ENCODE measurements at regions not wholly inside any gene's neighbourhood (a gene's known extent, or its start where the extent isn't known, plus 50 kb on each side); places are given as distances from the start of the nearest gene placed in this dataset.

DNA sequence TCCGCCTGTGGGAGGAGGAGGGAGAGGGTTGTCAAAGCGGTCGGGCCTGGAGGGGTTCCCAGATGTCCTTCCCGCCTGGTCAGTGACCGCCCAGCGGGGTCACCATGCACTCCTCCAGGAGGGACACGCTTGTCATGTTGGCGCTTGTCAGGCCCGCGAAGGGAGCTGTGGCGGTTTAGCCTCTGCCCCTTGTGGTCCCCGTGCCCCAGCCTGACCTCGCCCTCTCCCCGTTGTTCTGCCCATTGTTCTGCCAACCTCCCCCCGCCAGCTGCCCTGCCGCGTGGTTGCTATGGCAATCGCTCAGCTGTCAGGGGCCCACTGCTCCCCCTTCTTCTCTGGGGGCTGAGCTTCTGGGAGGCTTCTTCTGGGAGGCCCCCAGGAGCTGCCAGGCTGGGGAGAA lies 146.4 kb upstream of the CIBAR2 start:
- DNase-seq: no peak

DNA sequence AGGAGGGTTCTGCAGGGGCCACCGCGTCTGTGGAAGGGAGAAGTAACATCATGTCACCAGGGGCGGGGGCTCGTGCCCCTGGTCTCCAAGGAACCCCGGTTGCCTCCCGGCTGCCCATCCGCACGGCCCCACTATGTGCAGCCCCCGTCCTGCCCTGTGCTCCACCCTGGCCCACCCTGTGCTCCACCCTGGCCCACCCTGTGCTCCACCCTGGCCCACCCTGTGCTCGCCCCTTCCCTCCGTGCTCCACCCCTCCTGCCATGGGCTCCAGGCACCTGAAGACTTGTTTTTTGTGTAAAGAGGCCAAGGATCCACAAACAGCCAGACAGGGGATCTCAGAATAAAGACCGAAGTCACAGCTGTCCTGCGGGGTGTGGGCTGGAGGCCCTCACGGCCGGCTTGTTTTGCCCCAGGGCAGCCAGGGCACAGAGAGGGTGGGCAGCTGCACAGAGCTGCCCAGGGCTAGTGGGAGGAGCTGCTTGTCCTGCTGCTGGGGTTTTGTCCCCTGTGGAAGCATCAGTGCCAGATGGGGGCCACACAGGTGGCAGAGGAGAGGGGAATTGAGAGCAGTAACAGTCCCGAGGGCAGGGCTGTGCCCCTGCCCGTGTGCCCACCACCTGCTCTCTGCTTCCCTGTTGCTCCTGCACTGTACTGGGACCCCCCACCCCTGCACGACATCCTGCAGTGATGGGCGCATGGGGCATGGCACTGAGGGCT lies 147.0 kb upstream of the CIBAR2 start:
- no peak for DNase-seq

DNA sequence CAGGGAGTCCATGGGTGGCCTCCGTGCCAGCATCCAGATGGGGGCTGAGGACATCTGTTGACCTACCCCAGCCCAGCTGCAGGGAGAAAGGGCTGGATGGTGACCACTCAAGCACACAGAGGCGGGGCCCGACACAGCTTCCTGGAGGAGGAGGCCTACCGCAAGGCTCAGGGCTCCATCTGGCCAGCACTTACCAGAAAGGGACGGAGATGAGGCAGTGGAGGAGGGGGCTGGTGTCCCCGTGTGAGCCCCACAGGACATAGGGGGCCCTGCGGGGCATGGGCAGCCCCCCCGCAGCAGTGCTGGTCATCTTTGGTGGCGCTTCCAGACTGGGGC lies 147.5 kb upstream of the CIBAR2 start:
- no peak for DNase-seq

DNA sequence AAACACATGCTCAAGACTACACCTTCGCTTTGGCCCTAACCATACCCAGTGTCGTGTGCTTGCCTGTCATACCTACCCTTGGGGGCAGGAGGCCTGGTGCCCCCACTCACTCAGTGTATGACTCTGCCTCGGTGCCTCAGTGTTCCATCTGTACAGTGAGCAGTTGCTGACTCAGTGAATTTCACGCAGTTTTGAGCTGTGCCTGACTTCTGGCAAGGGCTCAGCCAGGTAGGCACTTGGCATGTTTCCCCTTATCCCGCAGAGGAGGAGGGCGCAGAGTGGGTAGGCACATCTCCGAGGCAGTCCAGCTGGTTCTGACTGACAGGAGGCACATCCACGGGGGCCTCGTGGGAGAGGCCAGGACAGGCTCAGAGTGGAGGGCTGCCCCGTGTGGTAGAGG lies 148.9 kb upstream of the CIBAR2 start:
- DNase-seq: no peak

DNA sequence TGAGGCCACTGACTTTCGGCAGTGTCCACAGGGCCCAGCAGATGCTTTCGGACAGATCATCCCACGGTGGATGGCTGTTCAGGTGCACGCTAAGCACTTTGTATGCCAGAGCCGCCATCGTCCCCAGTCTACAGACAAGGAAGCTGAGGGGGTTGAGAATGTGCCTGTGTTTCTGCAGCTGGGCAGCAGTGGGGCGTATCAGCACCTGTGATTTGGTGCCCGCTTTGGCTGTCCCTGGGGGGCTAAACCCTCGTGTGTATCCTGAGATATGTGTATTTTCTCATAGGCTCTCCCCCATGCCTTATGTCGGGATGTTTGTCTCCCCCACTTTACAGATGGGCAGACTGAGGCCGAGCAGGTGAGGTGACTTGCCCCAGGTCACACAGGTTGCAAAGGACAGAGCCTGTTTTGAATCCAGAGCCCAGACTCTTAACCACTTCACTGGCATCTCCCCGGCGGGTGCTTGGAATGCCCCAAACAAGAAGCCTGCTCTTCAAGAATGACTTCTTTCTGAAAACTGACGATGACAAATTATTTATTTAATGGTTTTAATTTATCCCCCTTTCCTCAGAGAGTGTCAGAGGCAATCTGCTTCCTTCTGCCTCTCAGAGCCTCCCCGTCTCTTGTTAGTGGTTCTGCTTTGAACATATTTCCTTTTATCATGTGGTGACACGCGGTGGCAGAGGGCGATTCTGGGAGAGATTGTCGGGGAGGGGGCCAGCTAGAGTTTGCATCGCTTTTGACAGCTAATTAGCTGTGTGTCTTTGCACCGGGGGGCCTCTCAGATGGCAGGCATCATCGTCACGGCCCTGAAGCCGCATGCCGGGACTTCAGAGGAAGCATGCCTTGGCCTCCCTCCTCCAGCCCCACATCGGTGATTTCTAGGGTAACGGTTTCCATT lies 149.6 kb upstream of the CIBAR2 start:
- DNase-seq: no peak

DNA sequence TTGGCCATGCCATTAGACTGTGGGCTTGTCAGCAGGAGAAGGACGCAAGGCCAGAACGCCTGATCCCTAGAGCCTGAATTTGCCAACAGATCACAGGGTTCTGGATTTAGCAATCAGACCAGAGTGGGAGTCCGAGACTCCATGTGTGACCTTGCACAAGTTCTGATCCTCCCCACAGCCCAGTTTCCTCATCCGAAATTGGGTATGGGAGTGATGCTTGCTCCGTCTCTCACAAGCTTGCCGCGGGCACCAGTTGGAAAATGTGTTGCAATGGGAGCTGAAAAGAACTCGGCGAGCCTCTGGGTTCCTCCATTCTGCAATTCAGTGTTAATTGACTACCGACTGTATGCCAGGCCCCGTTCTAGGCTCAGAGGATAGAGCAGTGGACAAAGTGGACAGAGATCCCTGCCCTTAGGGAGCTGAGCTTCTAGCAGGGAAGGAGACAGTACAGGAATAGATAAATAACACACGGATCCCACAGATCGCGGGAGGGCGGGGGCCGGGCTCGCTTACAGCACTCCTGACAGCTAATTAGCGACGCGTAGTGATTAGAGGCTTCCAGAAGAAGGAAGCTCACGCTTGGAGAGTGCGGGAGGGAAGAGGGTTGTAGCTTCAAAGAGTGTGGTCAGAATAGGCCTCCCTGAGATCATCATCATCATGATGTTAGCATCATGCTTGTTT lies 150.4 kb upstream of the CIBAR2 start:
- DNase-seq: no peak

DNA sequence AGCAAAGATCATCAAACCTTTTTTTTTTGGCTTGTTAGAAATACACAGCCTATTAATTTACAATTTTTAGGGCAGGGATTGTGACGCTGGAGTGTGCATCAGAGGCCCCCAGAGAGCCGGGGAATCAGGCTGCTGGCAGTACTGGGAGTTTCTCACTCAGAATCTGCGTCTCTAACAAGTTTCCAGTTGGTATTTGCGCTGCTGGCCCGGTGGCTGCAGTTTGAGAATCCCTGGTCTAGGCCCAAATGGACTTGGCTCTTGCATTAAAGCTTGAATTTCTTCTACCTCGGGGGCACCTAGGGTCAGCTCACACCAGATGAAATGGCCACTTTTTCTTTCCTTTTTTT lies 150.9 kb upstream of the CIBAR2 start:
- DNase-seq: no peak

DNA sequence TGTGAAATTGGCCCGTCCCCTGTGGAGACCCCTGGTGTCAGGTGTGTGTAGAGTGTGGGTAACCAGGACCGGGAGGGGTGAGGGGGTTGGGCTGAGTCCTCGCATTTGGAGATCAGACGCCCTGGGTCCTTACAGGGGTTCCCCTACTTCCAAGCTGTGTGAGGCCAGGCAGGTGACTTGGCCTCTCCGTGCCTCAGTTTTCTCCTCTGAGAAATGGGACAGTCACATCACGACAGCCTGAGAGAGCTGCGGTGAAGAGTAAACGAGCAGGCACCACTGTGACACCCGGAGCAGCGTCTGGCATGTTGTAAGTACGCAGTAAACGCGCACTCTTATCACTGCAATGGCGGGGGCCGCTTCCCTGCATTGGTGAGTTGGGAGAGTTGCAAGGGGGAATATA lies 152.5 kb upstream of the CIBAR2 start:
- DNase-seq: no peak

DNA sequence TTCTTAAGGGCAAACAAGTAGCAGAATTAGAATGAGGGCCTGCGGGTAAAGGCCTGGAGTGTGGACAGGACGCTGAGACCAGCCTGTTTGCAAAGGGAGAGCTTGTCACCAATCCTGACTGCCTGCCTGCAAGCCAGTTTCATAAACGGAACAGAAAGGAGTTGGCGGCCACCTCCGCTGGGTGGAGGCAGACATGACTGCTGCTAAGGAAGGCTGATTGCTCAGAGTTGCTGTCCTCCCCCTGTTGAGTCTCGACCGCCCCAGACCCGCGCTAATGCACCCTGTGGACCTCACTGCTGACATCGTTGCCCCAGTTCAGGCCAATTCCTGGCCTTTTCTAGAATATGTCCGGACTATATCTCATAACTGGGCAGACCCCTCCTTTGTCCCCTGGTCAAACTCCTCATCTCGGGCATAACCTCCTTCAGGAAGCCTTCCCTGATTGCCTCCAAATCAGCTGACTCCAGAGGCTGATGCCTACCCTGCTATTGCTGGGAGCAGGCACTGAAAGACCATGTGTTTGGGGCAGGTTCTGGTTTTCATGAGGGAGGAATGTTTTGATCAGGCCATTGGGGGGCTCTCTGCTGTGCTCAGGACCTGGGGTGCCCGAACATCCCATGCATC lies 153.0 kb upstream of the CIBAR2 start:
- DNase-seq: no peak

DNA sequence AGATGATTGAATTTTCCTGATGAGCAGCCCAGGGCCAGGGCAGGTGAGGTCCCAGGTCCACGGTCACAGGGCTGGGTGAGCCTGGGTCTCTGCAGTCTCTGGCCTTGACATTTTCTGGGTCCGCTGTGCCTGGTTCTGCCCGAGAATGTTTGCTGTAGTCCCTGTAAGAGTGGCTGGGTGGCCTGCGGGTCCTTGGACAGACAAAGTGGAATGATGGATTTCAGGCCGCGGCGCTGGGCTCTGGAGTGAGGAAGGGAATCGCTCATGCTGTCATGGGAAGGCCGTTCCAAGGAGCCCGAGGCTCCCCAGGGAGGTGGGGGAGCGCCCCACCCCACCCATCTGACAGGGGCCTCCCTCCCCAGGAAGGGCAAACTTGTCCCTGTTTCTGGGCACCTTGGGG lies 153.5 kb upstream of the CIBAR2 start:
- DNase-seq: no peak

DNA sequence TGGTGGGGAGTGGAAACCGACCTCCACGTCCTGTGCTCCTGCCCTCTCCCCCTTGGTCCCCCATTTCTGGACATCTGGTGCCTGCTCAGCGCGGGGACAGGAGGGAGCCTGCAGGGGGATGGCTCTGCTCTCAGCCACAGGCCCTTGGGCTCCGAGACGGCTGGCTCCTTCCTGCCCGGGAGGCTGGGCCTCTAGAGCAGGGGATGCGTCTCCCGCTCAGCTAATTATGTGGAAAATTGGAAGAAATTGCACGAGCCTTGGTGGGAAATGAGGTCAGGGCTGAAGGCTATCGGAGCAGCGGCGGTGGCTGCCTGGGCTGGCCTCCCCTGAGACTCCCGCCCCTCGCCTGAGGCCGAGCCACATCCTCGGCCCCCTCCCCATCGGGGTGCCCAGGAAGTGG lies 154.6 kb upstream of the CIBAR2 start:
- DNase-seq: no peak

DNA sequence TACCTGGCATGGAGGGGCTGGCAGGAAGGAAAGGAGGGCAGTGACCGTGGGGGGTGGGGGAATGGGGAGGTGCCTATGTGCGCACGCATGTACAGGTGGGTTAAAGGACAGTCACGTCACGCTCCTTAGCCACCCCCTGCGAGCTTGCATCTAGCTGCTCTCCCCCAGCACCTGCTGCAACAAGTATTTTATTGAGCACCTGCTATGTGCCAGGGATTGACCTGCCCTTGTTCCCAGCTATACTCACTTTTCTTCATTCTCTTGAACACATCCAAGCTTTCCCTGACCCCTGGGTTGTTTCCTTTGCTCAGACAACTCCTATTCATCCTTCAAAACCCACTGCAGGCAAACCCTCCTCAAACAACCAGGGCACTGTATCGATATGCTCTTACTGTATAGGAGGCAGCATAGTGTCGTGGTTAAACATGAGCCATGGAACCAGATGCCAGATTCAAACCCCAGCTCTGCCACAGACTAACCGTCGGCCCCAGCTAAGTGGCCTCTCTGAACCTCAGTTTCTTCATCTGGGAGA lies 155.2 kb upstream of the CIBAR2 start:
- no peak for DNase-seq

DNA sequence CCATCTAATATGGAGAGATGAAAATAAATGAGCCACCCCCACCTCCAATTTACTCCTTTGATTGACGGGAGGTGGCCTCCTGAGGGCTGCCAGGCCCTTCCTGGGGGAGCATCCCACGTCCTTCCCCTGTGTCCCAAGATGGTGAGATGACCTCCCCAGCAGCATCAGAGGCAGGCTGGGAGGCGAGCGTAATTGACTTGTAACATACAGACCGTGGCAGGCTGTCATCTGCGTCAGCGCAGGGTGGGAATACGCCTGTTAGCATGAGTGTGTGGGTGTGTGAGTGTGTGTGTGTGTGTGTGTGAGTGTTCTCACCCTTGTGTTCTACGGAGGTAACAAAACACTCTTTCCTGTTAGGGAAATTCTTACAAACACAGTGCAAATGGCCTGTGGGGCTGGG lies 156.9 kb upstream of the CIBAR2 start:
- no peak for DNase-seq

DNA sequence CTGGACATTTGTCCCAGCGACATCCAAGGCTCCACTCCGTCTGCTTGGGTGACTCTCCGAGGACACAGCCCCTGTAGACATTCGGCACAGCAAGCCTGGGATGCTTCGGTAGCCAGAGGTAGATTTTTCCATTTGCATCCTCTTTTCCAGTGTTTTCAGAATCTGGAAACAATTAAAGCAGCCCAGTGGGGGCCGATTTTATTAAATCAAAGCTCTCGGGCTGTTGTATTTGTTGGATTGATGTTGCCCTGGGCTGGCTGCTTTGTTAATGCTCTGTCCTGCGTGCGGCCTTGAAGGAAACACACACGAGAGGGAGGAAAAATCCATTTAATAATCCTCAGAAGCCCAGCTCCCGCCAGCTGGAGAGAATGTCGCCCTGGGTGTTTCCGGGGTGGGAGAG lies 158.1 kb upstream of the CIBAR2 start:
- DNase-seq: no peak

DNA sequence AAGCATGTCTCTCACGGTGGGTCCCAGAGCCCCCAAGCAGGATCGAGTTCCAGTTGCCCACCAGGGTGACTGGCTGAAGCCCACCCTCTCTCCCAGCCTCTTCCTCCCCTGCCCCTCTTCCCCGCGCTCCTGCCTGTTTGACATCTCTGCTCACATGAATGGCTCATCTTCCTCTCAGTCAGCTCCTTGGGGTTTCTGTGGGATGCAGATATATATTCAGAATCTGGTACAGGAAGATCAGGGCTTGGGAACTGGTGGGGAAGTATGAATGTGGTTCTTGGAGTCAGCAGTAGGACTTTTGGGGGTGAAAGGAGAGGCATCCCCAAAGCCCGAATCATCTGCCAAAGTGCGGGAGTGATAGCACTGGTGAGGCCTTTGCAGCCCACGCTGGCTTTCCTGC lies 158.9 kb upstream of the CIBAR2 start:
- no peak for DNase-seq

DNA sequence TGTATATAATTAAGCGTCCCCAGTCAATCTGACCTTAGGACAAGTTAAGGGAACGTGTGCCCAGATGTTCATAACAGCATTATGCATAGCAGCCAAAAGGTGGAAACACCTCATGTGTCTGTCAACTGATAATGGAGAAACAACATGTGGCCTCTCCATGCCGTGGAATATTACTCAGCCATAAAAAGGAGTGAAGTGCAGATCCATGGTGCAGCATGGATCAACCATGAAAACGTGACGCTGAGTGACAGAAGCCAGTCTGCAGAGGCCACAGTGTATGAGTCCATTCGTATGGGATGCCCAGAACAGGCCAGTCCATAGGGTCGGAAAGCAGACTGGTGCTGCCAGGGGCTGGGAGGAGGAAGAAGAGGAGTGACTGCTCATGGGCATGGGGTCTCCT lies 161.0 kb upstream of the CIBAR2 start:
- no peak for DNase-seq

DNA sequence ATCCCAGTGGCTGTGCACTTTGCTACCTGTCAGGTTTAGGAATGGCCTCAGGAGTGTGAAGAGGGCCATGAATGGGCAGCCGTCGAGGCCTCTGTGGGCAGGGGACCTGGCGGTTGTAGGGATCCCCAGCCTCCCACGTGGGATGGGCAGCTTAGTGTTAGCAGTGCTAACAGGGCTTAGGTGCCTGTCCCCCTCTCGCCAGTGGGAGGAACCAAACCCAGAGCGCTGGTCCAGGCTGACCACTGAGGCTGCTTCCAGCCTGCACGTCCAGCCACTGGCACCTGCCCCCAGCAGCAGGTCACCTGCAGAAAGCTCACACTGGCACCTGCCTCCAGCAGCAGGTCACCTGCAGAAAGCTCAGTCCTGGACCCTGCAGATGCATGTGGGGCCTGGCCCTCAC lies 162.2 kb upstream of the CIBAR2 start:
- DNase-seq: no peak

DNA sequence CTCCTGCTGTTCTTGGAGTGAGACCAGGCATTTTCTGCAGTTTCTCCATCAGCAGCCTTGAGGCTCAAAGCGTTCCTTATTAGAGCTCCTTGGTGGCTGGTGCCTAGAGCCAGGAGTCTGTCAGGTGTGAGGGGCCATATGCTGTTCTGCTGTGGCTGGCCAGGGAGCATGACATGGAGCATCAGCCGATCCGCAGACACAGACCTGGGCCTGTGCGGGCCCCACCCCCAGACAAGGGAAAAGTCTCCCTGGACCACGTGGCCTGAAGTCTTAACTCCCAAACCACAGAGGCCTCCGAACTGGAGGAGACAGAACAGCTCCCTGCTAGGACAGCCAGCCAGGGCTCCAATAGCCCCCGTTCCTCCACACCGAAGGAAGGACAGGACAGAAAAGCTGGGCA lies 162.7 kb upstream of the CIBAR2 start:
- DNase-seq: no peak

DNA sequence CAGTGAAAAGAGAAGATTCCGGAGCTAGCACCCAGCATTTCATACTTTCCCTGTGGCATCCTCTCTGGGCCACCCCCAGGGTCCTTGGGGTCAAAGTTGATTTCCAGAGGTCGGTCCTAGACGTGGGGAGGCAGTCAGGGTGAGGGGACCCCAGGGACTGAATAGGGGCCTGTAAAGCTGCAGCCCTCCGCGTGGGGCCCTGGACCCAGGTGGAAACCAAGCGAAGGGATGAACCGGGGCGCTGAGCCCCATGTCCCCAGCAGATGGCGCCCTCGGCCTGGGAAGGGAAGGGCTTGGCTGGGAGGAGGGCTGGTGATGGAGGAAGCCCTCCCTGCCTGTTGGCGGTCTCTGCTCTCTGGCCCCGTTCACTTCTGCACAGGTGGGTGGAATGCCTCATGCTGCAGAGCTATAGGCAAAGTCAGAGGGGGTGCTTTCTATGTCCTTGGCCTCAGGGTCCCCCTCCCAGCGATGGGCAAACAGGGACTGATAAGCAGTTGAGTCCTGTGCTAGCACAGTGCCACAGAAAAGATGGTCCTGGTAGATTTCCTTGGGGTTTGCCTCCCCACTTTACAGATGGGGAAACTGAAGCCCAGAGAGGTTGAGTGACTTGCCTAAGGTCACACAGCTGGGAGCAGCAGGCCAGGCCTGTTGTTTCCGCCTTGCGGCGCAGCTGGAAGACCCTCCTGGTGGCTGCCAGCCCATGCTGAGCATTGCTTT lies 163.4 kb upstream of the CIBAR2 start:
- DNase-seq: no peak

DNA sequence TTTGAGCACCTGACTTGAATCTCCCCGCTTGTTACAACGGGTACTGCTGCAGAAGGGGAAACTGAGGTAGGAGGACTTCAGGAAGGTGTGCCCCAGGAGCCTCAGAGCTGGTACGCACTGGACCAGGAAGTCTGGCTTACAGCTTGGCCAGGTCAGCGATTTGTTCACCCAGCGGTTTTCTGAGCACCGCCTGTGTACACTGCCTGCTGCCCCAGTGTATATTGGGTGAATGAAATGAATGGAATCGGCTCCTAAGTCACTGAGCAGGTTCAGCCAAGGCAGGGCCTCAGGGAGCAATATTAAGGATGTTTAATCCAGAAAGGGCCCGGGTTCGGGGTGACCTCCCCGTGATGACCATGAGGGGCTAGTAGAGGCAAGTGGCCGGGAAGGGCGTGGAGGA lies 164.0 kb upstream of the CIBAR2 start:
- no peak for DNase-seq

DNA sequence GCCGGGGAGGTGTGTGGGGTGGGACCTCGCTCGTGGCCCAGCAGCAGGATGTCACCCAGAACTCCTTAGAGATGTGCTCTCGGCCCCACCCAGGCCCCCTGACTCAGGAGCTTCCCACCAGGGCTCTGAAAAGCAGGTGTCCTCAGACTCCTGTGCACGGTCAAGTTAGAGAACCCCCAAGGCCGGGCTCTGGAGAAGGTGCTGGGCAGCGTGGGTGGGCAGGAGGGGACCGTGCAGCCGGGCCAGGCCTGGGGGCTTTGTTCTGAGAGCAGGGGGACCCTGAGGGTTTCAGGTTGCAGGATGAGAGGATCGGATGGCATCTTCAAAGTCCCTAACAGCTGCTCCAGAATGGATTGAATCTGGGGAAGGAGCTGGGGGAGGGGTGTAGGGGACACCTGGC lies 164.4 kb upstream of the CIBAR2 start:
- DNase-seq: no peak

DNA sequence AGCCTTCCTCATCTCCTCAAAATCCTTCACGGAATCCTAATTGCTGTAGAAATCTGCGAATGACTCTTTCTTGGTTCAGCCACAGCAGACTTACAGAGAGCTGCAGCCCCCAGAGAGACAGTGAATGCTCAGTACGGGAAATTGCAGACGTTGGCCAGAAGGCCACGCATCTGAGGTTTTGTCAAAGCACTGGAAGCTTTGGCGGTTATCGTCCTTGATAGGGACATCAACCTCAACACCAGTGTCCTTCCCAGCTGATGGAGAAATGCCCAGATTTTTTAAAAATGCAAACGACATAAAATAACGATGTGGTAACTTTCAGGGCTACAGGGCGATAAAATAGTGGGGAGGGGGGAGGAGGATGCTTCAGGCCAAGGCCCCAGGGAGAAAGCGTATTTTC lies 166.6 kb upstream of the CIBAR2 start:
- DNase-seq: no peak

DNA sequence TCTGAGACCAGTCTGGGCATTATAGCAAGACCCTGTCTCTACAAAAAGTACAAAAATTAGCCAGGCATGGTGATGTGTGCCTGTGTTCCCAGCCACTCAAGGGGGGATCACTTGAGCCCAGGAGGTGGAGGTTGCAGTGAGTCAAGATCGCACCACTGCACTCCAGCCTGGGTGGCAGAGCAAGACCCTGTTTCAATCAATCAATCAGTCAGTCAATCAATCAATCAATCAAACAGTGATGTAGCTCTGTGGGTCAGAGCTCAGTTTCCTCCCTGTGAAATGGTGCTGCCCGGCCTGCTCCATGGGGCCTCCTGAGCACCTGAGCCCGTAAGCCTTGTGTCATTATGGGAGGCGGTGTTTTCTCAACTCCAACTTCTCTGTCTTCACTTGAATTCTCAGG lies 167.1 kb upstream of the CIBAR2 start:
- no peak for DNase-seq

Data from GOT3 (cell line).